DND-41 (cell line): ENCODE measurements at regions not wholly inside any gene's neighbourhood (a gene's known extent, or its start where the extent isn't known, plus 50 kb on each side); places are given as distances from the start of the nearest gene placed in this dataset.
"Not testable (repeated sequence)": the region's sequence is repeated elsewhere in the genome, so short reads cannot be mapped to it uniquely, and the experiment has no call there.

Source experiments
- ATAC-seq: fragments of 200-7000 bp; cut with Tn5 transposase; 3 replicates; pipeline ENCODE4 v1.9.1; 2021; ENCODE audit warnings: low read depth; ENCODE audit not compliant: insufficient read depth
- DNase-seq: peaks from one replicate; pipeline ENCODE4 v3.0.0-alpha.2; 2020
- H2AFZ ChIP-seq: 2 replicates; pipeline ENCODE4 v1.6.0; 2012; ENCODE audit warnings: low read depth, low read length
- H3K27ac ChIP-seq: 2 replicates; pipeline ENCODE4 v1.5.1; 2012; ENCODE audit warnings: low read length, inconsistent platforms
- H3K27me3 ChIP-seq: fragments of 200-600 bp; sonication (generic); 2 replicates; pipeline ENCODE4 v1.6.0; 2012; ENCODE audit warnings: low read length, mild to moderate bottlenecking, inconsistent platforms; ENCODE audit not compliant: insufficient read depth, poor library complexity
- H3K36me3 ChIP-seq: 2 replicates; pipeline ENCODE4 v1.5.1; 2012; ENCODE audit warnings: low read length, inconsistent platforms; ENCODE audit not compliant: insufficient read depth
- H3K4me1 ChIP-seq: 2 replicates; pipeline ENCODE4 v1.5.1; 2012; ENCODE audit warnings: mild to moderate bottlenecking, low read length; ENCODE audit not compliant: insufficient read depth
- H3K4me2 ChIP-seq: 2 replicates; pipeline ENCODE4 v1.6.0; 2012; ENCODE audit warnings: mild to moderate bottlenecking, moderate library complexity, low read length, inconsistent platforms; ENCODE audit not compliant: insufficient read depth
- H3K4me3 ChIP-seq, 2 experiments: fragments of 200-600 bp in 1 of 2; shearing (Covaris generic) in 1 of 2; 2 replicates each; pipeline ENCODE4 v1.5.1; 2012 to 2016; ENCODE audit warnings: inconsistent platforms in 2 of 2, low read length in 2 of 2, mild to moderate bottlenecking in 2 of 2, low read depth in 1 of 2, moderate library complexity in 1 of 2
- H3K79me2 ChIP-seq: 2 replicates; pipeline ENCODE4 v1.6.0; 2012; ENCODE audit warnings: low read length, inconsistent platforms; ENCODE audit not compliant: insufficient read depth
- H3K9ac ChIP-seq: 2 replicates; pipeline ENCODE4 v1.6.0; 2012; ENCODE audit warnings: low read depth, mild to moderate bottlenecking, inconsistent platforms, low read length, moderate library complexity
- H3K9me3 ChIP-seq: 2 replicates; pipeline ENCODE4 v1.5.1; 2012; ENCODE audit warnings: low read length, moderate library complexity, mild to moderate bottlenecking, inconsistent platforms; ENCODE audit not compliant: insufficient read depth, severe bottlenecking
- H4K20me1 ChIP-seq: 2 replicates; pipeline ENCODE4 v1.6.0; 2012; ENCODE audit warnings: low read length; ENCODE audit not compliant: insufficient read depth
- EZH2 ChIP-seq: IDR thresholded peaks from 3 replicates; pipeline ENCODE4 v1.6.1; 2012; ENCODE audit warnings: borderline replicate concordance, low read depth, mild to moderate bottlenecking, moderate library complexity, low read length, inconsistent platforms; ENCODE audit not compliant: severe bottlenecking
- TF ChIP-seq, protein P1 (sequence below): IDR thresholded peaks from 2 replicates; pipeline ENCODE4 v1.5.1; 2012; ENCODE audit warnings: borderline replicate concordance, low read length, moderate library complexity, mild to moderate bottlenecking; ENCODE audit not compliant: poor library complexity, severe bottlenecking; ENCODE audit errors: extremely low read depth

DNA sequence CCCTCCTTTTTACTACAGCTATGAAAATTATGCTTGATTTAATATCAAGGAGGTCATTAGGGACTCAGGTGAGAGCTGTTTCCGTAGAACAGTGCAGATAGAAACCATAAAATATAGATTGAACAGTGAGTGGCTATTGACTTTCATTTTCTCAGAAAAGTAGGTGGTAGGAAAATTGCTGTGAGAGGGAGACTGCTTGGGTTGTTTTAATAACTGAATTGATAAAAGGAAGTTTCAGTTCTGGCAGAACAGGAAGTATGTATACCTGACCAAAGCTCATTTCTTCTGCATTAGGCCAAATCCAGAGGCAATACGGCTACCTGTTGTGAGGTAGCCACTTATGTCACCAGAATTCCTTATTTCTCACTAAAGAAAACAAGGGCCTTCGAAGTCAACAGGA lies 761.7 kb upstream of the ARRDC3 start:
- Histone ChIP-seq H3K27ac (no peak overlapping the region), H3K79me2 (no peaks in the 10 kb centered on the region), H4K20me1 (no peaks in the 10 kb centered on the region), H3K4me1 (no peaks in the 10 kb centered on the region), H3K9ac (no peak overlapping the region), H3K4me2 (no peak overlapping the region), H3K36me3 (no peaks in the 10 kb centered on the region), H3K9me3 (no peaks in the 10 kb centered on the region), H3K27me3 (no peaks in the 10 kb centered on the region), H2AFZ (no peak overlapping the region), H3K4me3 (no peak overlapping the region)
- TF ChIP-seq, protein P1, sequence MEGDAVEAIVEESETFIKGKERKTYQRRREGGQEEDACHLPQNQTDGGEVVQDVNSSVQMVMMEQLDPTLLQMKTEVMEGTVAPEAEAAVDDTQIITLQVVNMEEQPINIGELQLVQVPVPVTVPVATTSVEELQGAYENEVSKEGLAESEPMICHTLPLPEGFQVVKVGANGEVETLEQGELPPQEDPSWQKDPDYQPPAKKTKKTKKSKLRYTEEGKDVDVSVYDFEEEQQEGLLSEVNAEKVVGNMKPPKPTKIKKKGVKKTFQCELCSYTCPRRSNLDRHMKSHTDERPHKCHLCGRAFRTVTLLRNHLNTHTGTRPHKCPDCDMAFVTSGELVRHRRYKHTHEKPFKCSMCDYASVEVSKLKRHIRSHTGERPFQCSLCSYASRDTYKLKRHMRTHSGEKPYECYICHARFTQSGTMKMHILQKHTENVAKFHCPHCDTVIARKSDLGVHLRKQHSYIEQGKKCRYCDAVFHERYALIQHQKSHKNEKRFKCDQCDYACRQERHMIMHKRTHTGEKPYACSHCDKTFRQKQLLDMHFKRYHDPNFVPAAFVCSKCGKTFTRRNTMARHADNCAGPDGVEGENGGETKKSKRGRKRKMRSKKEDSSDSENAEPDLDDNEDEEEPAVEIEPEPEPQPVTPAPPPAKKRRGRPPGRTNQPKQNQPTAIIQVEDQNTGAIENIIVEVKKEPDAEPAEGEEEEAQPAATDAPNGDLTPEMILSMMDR, result no peak
- no peak for TF ChIP-seq EZH2
- DNase-seq (no peak), ATAC-seq (no peak)

DNA sequence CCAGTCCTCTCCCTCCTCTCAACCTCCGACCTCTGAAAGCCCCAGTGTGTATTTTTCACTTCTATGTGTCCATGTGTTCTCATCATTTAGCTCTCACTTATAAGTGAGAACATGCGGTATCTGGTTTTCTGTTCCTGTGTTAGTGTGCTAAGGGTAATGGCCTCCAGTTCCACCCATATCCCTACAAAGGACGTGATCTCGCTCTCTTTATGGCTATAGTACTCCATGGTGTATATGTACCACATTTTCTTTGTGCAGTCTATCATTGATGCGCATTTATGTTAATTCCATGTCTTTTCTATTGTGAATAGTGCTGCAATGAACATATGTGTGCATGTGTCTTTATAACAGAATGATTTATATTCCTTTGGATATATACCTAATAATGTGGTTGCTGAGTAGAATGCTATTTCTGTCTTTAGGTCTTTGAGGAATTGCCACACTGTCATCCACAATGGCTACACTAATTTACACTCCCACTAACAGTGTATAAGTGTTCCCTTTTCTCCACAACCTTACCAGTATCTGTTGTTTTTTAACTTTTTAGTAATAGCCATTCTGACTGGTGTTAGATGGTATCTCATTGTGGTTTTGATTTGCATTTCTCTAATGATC lies 749.3 kb upstream of the ARRDC3 start:
- not testable (repeated sequence) for H3K4me1 ChIP-seq, DNase-seq, H3K27ac ChIP-seq, H3K4me2 ChIP-seq, H3K4me3 ChIP-seq, H3K36me3 ChIP-seq, H3K9me3 ChIP-seq, ATAC-seq, H3K79me2 ChIP-seq, H3K9ac ChIP-seq, H3K27me3 ChIP-seq, H2AFZ ChIP-seq, H4K20me1 ChIP-seq

DNA sequence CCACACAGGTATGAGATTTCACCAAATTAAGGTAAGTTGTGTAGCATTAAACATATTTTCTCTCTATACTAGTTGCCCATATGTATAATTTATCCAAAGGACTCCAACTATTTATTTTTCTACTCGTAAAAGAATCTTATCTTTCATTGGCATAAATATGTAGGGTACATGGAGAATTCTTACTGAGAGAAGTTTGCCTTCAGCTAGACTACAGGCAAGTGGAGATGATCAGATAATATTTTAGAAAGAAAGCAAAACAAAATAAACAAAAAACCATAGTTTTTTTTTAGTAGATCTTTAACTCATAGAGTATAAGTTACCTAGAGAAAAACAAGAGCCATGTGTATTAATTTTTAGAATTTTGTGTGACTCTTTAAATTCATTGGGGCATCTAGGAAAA lies 743.1 kb upstream of the ARRDC3 start:
- H3K27ac ChIP-seq, result no peak overlapping the region
- no peaks in the 10 kb centered on the region for H3K4me1 ChIP-seq
- ATAC-seq, result no peak
- H3K4me3 ChIP-seq, result no peak overlapping the region
- no peaks in the 10 kb centered on the region for H3K79me2 ChIP-seq
- H3K36me3 ChIP-seq, result no peaks in the 10 kb centered on the region
- no peaks in the 10 kb centered on the region for H4K20me1 ChIP-seq
- no peak overlapping the region for H3K9ac ChIP-seq
- no peak overlapping the region for H3K4me2 ChIP-seq
- TF ChIP-seq EZH2, result no peak
- TF ChIP-seq, protein P1, result no peak
- DNase-seq, result no peak
- no peak overlapping the region for H2AFZ ChIP-seq
- no peaks in the 10 kb centered on the region for H3K27me3 ChIP-seq
- H3K9me3 ChIP-seq, result no peaks in the 10 kb centered on the region

DNA sequence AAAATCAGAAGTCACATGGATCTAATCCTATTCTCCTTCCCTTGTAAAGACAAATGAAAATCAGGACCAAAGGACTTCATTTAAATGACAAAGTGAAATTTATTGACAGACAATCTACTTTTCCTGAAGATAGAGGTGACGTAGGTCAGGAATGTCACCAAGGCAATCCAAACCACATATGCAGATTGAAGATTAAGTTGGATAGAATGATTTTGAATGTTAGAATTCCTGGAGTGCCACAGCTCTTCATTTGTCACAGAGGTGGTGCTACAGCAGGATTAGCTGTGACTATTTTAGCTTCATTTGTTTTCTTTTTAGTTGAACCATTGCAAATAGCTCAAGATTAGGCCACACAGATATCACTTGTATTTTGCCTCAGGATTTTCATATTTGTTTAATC lies 736.0 kb upstream of the ARRDC3 start:
- no peak overlapping the region for H3K9ac ChIP-seq
- H3K79me2 ChIP-seq, result no peaks in the 10 kb centered on the region
- H3K36me3 ChIP-seq, result no peaks in the 10 kb centered on the region
- no peaks in the 10 kb centered on the region for H3K4me1 ChIP-seq
- H3K27me3 ChIP-seq, result no peaks in the 10 kb centered on the region
- no peak for ATAC-seq
- H3K9me3 ChIP-seq, result no peaks in the 10 kb centered on the region
- no peak overlapping the region for H2AFZ ChIP-seq
- no peak for DNase-seq
- no peak overlapping the region for H3K4me3 ChIP-seq
- no peak for TF ChIP-seq EZH2
- TF ChIP-seq, protein P1, result no peak
- no peak overlapping the region for H3K27ac ChIP-seq
- no peak overlapping the region for H3K4me2 ChIP-seq
- H4K20me1 ChIP-seq, result no peaks in the 10 kb centered on the region
